Endothelial cell of hepatic sinusoid (primary cell): ENCODE measurements at regions not wholly inside any gene's neighbourhood (a gene's known extent, or its start where the extent isn't known, plus 50 kb on each side); places are given as distances from the start of the nearest gene placed in this dataset.
"Not testable (repeated sequence)": the region's sequence is repeated elsewhere in the genome, so short reads cannot be mapped to it uniquely, and the experiment has no call there.

Experiments
- in situ Hi-C: cut with HindIII; loops from 2 replicates; pipeline ENCODE4 v1.10.0; 2017; ENCODE audit warnings: low sequenced_read_pairs

DNA sequence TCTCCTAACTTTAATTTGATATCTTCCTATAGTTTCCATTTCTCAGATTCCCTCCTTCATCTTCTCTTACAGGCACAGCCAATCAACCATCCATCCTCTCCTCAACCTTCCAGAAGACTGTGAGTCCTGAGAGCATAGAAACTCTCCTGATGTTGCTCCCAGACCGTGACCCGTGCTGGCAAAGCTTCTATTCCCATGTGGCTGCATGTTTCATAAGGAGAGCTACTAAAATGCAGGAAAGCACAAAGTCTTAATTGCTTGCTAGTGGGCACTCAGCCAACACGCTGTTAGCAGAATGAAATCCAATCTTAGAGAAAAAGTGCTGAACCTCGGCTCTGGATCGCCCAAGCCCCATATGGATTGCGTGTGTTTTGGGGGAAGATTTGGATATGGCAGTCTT lies 1244.7 kb upstream of the ZEB2 start:
- in situ Hi-C loops = no loop called here

DNA sequence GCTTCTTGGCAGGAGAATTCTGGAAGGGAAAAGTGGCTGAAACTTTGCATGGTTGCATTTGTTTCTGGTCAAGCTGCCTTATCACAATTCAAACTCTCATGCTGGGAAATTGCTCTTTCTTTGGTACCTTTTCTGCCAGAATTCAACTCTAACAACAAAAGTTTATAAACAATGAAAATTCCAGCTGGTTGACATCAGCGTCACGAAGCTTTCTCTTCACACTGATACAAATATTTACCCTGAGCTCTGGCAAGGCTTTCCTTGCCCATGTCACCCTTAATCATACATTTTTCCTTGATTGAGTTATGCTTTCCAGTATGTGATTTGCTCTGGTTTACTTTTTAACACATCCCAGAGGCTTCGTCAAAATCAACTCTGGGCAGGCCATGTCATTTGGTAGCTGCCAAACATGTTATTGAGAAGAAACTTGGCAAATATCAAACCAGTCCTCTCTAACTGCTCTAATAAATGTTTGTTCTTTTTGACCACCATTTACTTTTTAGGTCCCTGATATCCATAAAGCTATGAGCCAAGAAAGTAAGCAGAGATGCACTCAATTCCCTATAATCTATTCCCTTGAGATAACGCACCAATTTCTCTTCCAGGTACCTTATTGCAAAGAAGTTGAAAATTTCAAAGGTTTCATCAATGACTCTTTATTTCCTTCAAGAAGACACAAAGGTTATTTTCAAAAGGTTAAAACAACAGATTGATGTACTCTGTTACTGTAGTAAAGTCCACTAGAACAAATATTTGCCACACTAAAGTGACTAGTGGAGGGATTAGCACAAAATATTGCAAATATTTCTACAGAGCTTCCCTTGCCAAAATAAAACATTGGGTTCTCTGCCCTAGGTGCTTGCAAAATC lies 1241.1 kb upstream of the ZEB2 start:
- in situ Hi-C loops = no loop called here

GRCh38 chr2:145759228-145759915 lies 1239.5 kb upstream of the ZEB2 start:
- in situ Hi-C loops = no loop called here

GRCh38 chr2:145757503-145758246 lies 1237.8 kb upstream of the ZEB2 start:
- in situ Hi-C loops = no loop called here

DNA sequence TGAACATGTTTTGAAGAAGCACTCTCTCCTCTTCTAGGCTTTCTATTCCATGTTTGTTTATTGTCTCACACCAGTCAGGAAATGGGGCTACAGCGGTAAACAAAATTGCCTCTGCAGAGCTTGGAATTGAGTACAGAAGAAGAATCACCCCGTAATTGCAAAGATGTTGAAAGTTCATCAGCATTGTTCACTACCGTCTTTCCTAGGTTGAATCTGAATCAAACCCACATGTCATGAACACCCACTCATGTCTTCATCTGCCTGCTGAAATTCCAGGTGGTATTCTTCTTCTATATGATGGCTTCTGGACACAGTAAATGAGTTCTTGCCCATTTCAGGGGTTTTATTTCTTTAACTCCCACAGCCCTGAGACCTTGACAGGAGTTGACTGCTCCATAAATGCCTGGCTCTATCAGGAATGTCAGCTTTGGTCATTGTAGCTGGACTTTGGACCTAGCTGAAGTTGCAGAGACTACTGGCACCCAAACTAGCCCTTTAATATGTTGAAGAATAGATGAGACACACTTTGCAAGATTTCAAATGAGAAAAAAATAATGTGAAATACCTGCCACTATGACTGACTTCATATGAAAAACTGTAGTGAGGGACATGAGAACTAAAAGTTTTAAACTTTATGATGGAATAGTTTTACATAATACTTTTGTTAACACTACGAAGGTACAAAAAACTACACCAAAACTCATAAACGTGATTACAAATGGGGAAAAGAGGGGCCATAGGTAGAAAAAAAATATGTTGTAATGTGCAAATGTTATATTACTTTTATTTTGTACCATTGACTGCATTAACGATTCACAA lies 1235.3 kb upstream of the ZEB2 start:
- in situ Hi-C loops = no loop called here

GRCh38 chr2:145753966-145754365 lies 1234.0 kb upstream of the ZEB2 start:
- in situ Hi-C loops = no loop called here

DNA sequence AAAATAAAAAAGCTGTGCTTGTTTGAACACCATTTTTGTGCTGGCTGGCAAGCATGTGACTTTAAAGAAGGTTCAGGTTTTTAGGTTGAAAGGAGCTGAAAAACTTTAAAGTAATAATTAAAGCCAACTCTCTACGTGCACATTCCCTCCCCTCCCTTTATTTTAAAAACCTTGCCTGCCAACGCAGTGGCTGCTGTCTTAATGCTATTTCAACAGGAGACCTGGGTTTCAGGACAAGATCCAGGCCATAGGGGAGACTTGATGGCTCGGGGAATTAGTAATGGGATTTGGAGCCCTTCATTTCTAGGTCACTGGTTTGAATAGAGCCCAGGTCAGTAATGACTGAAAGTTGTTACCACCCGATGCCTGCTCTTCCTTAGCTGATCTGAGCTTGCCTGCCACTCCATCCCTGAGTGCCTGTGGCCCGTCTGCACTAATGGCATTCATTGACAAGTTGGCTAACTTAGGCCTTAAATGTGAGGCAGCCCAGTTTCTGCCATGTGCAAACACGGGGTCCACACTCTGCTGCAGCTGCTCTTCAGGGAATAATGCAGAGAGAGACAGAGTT lies 1233.2 kb upstream of the ZEB2 start:
- in situ Hi-C loops = no loop called here

DNA sequence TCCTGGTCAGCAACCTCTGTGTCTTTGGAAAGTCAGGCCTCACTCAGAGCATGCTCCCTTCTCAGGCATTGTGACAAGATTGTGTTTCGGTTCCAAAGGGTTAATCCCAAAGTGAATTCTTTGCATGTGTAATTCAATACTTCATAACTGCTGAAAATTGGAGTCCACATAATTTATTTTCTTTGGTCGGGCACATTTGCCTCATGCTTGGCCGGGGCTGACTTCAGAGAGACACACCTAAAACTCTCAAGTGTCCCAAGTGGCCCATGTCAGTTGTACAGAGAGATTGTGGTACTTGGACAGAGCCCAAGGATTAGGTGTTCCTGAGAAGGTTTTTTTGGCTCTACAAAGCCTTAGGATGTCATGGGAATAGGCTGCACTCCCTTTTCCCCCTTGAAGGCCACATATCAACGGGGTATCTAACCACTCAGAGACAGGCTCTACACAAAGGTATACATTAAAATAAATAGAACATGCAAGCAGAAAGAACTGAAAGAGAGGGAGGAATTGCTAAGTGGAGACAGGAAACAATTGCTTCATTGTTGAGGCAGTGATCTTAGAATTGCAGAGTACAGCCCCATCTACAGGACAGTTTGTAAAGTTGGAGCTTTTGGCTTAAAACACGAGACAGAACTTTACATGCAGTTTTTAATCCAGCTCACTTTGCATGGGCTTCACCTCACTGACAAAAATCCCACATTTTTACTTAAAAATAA lies 1232.3 kb upstream of the ZEB2 start:
- in situ Hi-C loops = no loop called here

DNA sequence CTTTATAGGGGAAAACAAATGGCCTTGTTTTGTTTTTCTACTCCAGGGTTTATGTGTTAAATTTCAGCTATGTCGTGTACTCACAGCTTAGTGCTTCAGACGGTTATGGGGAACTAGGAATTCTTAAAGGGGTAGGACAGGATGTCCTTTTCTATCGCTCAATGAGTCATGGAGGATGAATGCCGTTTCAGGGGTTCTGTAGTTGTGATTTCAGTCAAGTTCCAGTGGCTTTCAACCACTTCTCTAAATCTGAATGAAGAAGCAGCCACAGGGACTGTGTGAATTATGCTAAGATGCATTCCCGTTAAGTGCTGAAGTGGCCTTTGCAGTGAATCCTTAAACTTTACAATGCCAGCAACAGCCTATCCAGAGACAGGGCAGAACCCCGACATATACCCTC lies 1231.7 kb upstream of the ZEB2 start:
- in situ Hi-C loops = no loop called here

GRCh38 chr2:145751155-145751554 lies 1231.2 kb upstream of the ZEB2 start:
- in situ Hi-C loops = no loop called here

DNA sequence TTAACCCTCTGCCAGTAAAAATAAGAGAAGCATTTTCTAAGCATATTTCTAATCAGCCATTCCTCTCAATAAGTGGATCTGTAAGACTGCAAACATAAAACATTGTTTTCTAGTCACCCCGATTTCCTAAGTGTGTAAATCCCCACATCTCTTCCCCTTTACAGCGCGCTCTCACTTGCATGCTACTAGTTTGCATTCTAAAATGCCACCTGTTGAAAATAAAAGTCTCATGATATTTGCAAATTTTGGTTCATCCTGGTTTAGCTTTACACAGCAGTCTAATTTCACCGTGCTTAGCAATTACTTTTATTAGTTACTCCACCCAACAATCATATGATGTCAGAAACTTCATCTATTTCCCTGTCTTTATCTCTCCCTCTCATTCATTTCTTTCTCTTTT lies 1230.7 kb upstream of the ZEB2 start:
- in situ Hi-C loops = no loop called here

- in situ Hi-C loops = no loop called here
Observed at GRCh38 chr2:145750144-145750543, 1230.2 kb upstream of the ZEB2 start.

DNA sequence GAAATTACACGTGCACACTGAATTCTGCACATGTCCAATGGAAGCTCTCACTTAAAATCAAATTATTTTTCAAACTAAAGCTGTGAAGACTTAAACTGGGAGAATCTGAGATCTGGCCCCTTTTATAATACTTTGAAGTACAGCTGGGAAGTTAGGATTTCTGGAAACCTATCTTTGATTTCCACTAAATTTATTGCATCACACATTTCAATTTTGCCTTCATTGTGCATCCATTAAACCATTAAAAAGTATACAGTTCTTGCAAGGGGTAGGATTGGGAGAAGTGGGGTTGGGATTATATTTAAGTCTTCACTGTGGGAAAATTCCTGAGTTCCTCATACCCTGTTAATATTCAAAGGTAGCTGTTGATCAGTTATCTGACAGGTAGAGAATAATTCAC lies 1229.6 kb upstream of the ZEB2 start:
- in situ Hi-C loops = no loop called here

DNA sequence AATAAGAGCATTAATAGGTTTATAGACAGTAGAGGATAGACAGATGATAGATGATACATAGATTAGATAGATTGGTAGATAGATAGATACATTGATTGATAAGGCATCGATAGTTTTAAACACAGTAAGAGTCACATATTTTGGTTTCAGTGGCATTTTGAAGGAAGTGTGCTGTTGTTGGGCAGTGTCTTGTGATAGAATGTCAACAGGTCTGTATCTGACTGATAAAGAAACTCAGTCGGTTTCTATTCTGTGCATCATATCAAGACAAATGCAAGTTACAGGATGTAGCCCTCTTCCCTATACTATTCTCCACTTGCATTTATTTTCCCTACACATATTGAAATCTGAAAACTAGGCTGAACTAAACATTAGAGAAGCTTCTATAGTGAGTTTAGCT lies 1229.0 kb upstream of the ZEB2 start:
- in situ Hi-C loops = no loop called here

DNA sequence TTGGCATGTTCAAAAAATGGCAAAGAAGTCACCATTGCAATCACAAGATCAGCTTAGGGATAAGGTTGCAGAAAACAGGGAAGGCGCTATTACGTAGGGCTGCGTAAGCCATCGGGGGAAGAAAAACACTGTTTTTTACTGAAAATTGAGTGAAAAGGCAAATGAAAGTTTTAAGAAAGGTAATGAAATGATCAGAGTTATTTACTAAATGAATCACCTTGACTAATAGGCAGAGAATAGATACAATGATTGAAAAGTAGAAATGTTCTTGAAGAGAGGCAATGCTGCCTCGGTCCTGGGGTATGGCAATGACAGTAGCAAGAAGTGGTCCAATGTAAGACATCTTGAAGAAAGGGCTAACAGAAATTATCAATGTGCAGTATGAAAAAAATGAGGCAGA lies 1227.8 kb upstream of the ZEB2 start:
- in situ Hi-C loops = no loop called here

- in situ Hi-C loops = not testable (repeated sequence)
Observed at GRCh38 chr2:145745387-145745721, 1225.4 kb upstream of the ZEB2 start.

DNA sequence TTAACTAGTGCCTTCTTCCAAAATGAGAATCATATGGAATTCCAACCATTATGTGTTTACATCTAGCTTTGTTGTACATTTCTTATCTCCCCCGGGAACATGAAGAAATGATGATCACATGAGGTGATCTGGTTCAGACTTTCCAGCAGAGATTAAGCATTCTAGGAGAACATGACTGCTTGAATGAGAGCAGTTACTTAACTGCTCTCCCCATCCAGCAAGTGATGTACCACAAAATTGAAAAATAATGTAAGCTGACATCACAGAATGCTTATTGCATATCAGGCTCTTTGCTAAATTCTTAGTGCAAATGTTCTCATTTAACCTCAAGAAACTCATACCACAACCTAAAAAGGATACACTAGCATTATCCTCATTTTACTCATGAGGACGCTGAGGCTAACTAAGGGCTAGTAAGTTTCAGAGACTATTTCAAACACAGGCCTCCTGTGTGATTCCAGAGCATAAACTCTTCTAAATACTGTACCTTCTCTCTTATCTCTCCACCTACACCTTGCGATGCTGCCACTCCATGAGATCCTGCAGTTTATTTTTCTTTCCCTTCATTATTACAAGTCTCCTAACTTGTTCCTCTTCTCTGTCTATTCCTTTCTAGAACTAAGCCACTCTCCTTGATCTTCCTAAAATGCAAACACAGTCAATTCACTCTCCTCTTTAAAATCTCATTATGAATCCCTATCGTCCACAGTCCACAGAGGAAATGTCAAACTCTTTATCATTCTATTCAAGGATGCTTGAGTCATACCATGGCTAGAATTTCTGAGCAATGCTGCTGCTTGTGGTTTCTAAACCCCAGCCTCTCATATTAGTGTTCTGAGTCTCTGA lies 1224.8 kb upstream of the ZEB2 start:
- in situ Hi-C loops = no loop called here

DNA sequence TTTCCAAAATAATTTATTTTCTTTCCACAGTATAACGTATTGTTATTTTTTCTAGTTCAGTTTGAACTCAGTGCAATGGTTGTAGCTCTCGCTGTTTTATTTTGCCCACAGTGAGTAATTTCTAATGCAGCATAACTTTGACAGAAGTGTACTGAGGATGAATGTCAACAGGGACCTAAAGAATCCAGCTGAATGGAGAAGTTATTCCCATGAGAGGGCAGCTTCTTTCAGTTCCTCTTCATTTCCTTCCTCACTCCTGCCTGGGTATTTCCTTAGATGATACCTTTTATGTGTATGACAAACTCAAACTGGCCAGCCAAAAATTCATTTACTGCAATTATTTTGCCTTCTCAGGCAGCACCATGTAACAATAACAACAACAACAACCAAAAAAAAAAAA lies 1223.1 kb upstream of the ZEB2 start:
- in situ Hi-C loops = no loop called here

- in situ Hi-C loops = no loop called here
Observed at GRCh38 chr2:145741636-145742035, 1221.7 kb upstream of the ZEB2 start.
